ENCODE measurements at regions not wholly inside any gene's neighbourhood (a gene's known extent, or its start where the extent isn't known, plus 50 kb on each side); places are given as distances from the start of the nearest gene placed in this dataset.

DNA sequence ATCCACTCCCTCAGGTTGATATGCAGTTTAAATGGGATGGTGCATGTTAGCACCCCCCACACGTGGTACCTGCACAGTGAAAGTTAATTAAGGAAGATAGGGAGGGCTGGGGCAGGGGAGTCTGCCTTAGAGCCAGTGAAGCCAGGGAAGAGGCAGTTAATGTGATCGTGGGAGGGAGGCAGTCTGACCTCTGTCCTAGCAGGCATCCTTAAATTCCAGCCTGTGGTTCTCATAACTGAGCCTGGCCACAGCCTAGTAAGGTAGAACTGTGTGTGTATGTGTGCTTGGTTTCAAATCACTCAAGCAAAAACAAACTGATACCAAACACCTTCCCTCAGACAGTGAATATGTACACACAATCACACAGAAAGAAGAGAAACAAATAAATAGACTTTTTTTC lies 319.1 kb upstream of the TLE3 start:
- Histone ChIP-seq H4K8ac (replicated peaks; ENCODE audit: insufficient read length, low read depth, low read length) (no peak overlapping the region), H3K18ac (ENCODE audit: insufficient read length, low read depth, low read length) (no peak overlapping the region), H3K27me3 (ENCODE audit: insufficient read depth, low read length) (no peaks in the 10 kb centered on the region)

More for the DNA sequence above, 319.1 kb upstream of the TLE3 start:
- H3K27ac ChIP-seq (ENCODE audit: insufficient read length, low read depth, low read length) = no peak overlapping the region
- no peak overlapping the region for H3T11ph ChIP-seq (ENCODE audit: low read length)
- WGBS (ENCODE audit: extremely low coverage, insufficient read length, low lambda C conversion rate) = no CpG with 5 or more reads among the region's 2 CpGs
- no peak overlapping the region for H3K14ac ChIP-seq (ENCODE audit: insufficient read depth, low read length)
- Mint-ChIP-seq H3K4me3 (no peak overlapping the region), H3K27ac (no peak overlapping the region), H3K27me3 (ENCODE audit: low read depth) (peaks cover 12% of the 10 kb centered on the region), H3K36me3 (ENCODE audit: insufficient read depth in 1 of 3, low read depth in 3 of 3) (no peaks in the 10 kb centered on the region), H3K9me3 (no peaks in the 10 kb centered on the region; a peak in 4 of 5 replicates), H3K4me1 (peaks cover 25 to 28% of the 10 kb centered on the region in 2 experiments)
- no peak overlapping the region for H3K23ac ChIP-seq (ENCODE audit: insufficient read length, low read depth, low read length)
- H3K79me1 ChIP-seq (ENCODE audit: insufficient read depth, low read depth, low read length, poor library complexity, severe bottlenecking) = no peaks in the 10 kb centered on the region
- no peak overlapping the region for H4K5ac ChIP-seq (ENCODE audit: insufficient read length, low read depth, low read length)
- H2BK15ac ChIP-seq (ENCODE audit: low read depth, low read length) = no peak overlapping the region
- H2AK5ac ChIP-seq (ENCODE audit: insufficient read length, low read length) = no peak overlapping the region
- DNase-seq = no peak
- H3K56ac ChIP-seq (ENCODE audit: insufficient read length, low read depth, low read length) = no peak overlapping the region
- TF ChIP-seq, protein P1, sequence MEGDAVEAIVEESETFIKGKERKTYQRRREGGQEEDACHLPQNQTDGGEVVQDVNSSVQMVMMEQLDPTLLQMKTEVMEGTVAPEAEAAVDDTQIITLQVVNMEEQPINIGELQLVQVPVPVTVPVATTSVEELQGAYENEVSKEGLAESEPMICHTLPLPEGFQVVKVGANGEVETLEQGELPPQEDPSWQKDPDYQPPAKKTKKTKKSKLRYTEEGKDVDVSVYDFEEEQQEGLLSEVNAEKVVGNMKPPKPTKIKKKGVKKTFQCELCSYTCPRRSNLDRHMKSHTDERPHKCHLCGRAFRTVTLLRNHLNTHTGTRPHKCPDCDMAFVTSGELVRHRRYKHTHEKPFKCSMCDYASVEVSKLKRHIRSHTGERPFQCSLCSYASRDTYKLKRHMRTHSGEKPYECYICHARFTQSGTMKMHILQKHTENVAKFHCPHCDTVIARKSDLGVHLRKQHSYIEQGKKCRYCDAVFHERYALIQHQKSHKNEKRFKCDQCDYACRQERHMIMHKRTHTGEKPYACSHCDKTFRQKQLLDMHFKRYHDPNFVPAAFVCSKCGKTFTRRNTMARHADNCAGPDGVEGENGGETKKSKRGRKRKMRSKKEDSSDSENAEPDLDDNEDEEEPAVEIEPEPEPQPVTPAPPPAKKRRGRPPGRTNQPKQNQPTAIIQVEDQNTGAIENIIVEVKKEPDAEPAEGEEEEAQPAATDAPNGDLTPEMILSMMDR (conservative IDR thresholded peaks at IDR 0.05) = no peak
- no peak overlapping the region for H2BK5ac ChIP-seq (ENCODE audit: insufficient read length, low read length)
- no peaks in the 10 kb centered on the region for H3K9me3 ChIP-seq (ENCODE audit: control insufficient read depth, low read depth, low read length)
- H2BK20ac ChIP-seq (ENCODE audit: low read depth, low read length, poor library complexity, severe bottlenecking) = no peak overlapping the region
- no peaks in the 10 kb centered on the region; the same call in 1 of the 2 replicates for H3K4me1 ChIP-seq (ENCODE audit: insufficient read depth, low read length)
- no peak overlapping the region for H2BK120ac ChIP-seq (ENCODE audit: low read depth, low read length, poor library complexity, severe bottlenecking)
- H3K9ac ChIP-seq (ENCODE audit: extremely low read depth, insufficient read length, low read length) = no peak overlapping the region
- H4K20me1 ChIP-seq (ENCODE audit: control insufficient read depth, insufficient read depth, insufficient read length) = no peaks in the 10 kb centered on the region
- H3K4me2 ChIP-seq (ENCODE audit: insufficient read depth, insufficient read length, low read length) = no peak overlapping the region
- H3K4ac ChIP-seq (ENCODE audit: low read depth, low read length) = no peak overlapping the region
- no peak overlapping the region for H2AFZ ChIP-seq (ENCODE audit: low read length)
- H3K23me2 ChIP-seq (ENCODE audit: insufficient read length, low read depth, low read length, poor library complexity, severe bottlenecking) = no peaks in the 10 kb centered on the region
- H4K91ac ChIP-seq (ENCODE audit: insufficient read length, low read depth, low read length) = no peak overlapping the region
- no peak overlapping the region for H2BK12ac ChIP-seq (ENCODE audit: insufficient read length, low read depth, low read length)
- no peaks in the 10 kb centered on the region for H3K79me2 ChIP-seq (ENCODE audit: insufficient read depth, low read length)
